Ishikawa (cell line): ENCODE measurements at regions not wholly inside any gene's neighbourhood (a gene's known extent, or its start where the extent isn't known, plus 50 kb on each side); places are given as distances from the start of the nearest gene placed in this dataset.

Experiments
- CEBPB ChIP-seq: IDR thresholded peaks from 2 replicates; pipeline ENCODE4 v1.6.1; 2012
- CREB1 ChIP-seq: IDR thresholded peaks from 2 replicates; pipeline ENCODE4 v1.6.1; 2012; ENCODE audit warnings: low read depth
- EGR1 ChIP-seq: IDR thresholded peaks from 2 replicates; pipeline ENCODE4 v1.6.1; 2012
- EP300 ChIP-seq: IDR thresholded peaks from 2 replicates; pipeline ENCODE4 v1.6.1; 2012; ENCODE audit warnings: borderline replicate concordance
- FOXM1 ChIP-seq: IDR thresholded peaks from 2 replicates; pipeline ENCODE4 v1.6.1; 2012; ENCODE audit warnings: low read depth, borderline replicate concordance
- MAX ChIP-seq: IDR thresholded peaks from 2 replicates; pipeline ENCODE4 v1.6.1; 2012
- NFIC ChIP-seq: IDR thresholded peaks from 2 replicates; pipeline ENCODE4 v1.6.1; 2012
- RAD21 ChIP-seq: IDR thresholded peaks from 2 replicates; pipeline ENCODE4 v1.6.1; 2012; ENCODE audit warnings: low read depth
- TAF1 ChIP-seq: IDR thresholded peaks from 2 replicates; pipeline ENCODE4 v1.6.1; 2012; ENCODE audit warnings: low read depth, mild to moderate bottlenecking
- TCF12 ChIP-seq: IDR thresholded peaks from 2 replicates; pipeline ENCODE4 v1.6.1; 2012; ENCODE audit warnings: low read depth
- TEAD4 ChIP-seq: IDR thresholded peaks from 2 replicates; pipeline ENCODE4 v1.6.1; 2012
- YY1 ChIP-seq: IDR thresholded peaks from 2 replicates; pipeline ENCODE4 v1.6.1; 2012; ENCODE audit warnings: low read depth
- ZBTB7A ChIP-seq: IDR thresholded peaks from 2 replicates; pipeline ENCODE4 v1.6.1; 2012; ENCODE audit warnings: low read depth
- TF ChIP-seq, protein P1 (sequence below): IDR thresholded peaks from 2 replicates; pipeline ENCODE4 v1.6.1; 2012; ENCODE audit warnings: low read depth, mild to moderate bottlenecking
- TF ChIP-seq, protein P2 (sequence below): IDR thresholded peaks from 2 replicates; pipeline ENCODE4 v1.6.1; 2012

DNA sequence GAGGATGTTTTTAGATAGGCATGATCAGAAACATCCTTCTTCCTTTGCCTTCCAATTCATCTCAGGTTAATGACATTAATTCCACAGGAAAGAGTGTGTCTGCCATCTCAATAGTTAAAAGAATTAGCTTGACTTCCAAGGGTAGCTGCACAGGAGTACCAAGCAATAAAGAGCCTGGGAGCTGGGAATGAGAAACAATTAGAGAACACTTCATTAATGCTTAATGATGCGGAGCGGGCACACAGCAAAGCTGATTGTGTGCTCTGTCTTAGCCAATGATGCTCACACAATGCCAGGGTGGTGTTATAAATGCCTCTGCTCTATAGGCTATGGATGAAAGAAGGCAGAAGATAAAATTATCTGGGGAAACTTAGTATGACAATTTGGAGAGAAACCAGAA is 1052.5 kb upstream of the LCORL start:
- 0 out of 2 replicates have a peak, but pooled peaks have one; percentile 16 for TF ChIP-seq TCF12
- TF ChIP-seq EP300 = no peak

GRCh38 chr4:19063662-19064061 is 1042.1 kb upstream of the LCORL start:
- TF ChIP-seq TAF1 (no peak), MAX (no peak), ZBTB7A (no peak), TCF12 (no peak), EP300 (no peak), NFIC (no peak), YY1 (no peak), CEBPB (no peak), EGR1 (no peak), FOXM1 (no peak), TEAD4 (no peak), CREB1 (no peak), RAD21 (no peak)
- TF ChIP-seq, protein P1, sequence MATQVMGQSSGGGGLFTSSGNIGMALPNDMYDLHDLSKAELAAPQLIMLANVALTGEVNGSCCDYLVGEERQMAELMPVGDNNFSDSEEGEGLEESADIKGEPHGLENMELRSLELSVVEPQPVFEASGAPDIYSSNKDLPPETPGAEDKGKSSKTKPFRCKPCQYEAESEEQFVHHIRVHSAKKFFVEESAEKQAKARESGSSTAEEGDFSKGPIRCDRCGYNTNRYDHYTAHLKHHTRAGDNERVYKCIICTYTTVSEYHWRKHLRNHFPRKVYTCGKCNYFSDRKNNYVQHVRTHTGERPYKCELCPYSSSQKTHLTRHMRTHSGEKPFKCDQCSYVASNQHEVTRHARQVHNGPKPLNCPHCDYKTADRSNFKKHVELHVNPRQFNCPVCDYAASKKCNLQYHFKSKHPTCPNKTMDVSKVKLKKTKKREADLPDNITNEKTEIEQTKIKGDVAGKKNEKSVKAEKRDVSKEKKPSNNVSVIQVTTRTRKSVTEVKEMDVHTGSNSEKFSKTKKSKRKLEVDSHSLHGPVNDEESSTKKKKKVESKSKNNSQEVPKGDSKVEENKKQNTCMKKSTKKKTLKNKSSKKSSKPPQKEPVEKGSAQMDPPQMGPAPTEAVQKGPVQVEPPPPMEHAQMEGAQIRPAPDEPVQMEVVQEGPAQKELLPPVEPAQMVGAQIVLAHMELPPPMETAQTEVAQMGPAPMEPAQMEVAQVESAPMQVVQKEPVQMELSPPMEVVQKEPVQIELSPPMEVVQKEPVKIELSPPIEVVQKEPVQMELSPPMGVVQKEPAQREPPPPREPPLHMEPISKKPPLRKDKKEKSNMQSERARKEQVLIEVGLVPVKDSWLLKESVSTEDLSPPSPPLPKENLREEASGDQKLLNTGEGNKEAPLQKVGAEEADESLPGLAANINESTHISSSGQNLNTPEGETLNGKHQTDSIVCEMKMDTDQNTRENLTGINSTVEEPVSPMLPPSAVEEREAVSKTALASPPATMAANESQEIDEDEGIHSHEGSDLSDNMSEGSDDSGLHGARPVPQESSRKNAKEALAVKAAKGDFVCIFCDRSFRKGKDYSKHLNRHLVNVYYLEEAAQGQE = no peak
- TF ChIP-seq, protein P2, sequence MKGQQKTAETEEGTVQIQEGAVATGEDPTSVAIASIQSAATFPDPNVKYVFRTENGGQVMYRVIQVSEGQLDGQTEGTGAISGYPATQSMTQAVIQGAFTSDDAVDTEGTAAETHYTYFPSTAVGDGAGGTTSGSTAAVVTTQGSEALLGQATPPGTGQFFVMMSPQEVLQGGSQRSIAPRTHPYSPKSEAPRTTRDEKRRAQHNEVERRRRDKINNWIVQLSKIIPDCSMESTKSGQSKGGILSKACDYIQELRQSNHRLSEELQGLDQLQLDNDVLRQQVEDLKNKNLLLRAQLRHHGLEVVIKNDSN = no peak

- no peak for TF ChIP-seq TEAD4
- TF ChIP-seq FOXM1 = no peak
- TF ChIP-seq CEBPB = no peak
Observed at GRCh38 chr4:19054916-19055315, 1033.4 kb upstream of the LCORL start.

DNA sequence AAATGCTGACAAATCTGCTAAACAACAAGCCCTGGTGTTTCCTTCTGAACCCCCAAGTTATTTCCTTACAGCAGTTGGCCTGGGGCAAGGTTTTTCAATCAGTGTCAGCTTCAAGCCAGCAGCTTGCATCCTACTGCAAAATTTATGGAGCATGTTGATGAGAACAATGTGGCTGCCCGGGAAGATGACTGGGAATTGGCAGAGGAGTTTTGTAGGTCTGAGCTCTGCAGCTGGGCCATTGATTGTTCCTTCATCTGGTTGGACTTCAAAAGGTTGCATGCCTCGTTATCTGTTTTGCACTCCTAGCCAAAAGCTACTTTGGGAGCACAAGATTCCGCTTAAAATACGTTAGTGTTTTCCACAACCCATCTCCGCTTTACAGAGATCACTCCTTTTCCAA is 1030.3 kb upstream of the LCORL start:
- TF ChIP-seq TAF1 (no peak), TEAD4 (no peak), EGR1 (no peak), CEBPB (no peak), EP300 (no peak), MAX (no peak), RAD21 (no peak), ZBTB7A (no peak), FOXM1 (no peak)

- TF ChIP-seq EGR1 = no peak
- no peak for TF ChIP-seq RAD21
- TF ChIP-seq CEBPB = no peak
- no peak for TF ChIP-seq EP300
- no peak for TF ChIP-seq YY1
- TF ChIP-seq, protein P1 = no peak
- TF ChIP-seq TAF1 = no peak
- TF ChIP-seq TEAD4 = no peak
- TF ChIP-seq NFIC = no peak
- TF ChIP-seq, protein P2 = no peak
- no peak for TF ChIP-seq ZBTB7A
- TF ChIP-seq FOXM1 = no peak
- TF ChIP-seq CREB1 = no peak
- no peak for TF ChIP-seq TCF12
- TF ChIP-seq MAX = no peak
Observed at GRCh38 chr4:19047279-19047880, 1025.8 kb upstream of the LCORL start.

GRCh38 chr4:19039816-19040215 is 1018.3 kb upstream of the LCORL start:
- no peak for TF ChIP-seq ZBTB7A

DNA sequence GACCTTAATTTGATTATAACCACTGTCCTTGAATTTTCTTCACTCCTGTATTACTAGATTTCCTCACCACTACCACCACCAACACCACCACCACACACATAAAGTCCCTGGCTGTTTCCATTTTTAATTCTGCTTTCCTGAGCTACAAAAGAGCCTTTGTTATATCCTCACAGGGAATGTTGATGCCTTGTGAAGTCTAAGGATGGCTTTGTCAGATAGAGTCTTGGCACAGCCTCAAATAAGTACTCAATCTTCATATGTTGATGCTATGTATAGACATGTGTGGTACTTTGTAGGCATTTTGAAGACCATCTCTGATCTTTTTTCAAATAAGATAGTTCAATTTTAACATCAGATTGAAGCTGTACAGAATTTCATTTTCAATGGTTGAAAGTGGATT is 1016.7 kb upstream of the LCORL start:
- TF ChIP-seq TAF1 (no peak), MAX (no peak), CREB1 (no peak), ZBTB7A (no peak), EP300 (no peak), TCF12 (no peak), TEAD4 (no peak), YY1 (no peak), EGR1 (no peak), RAD21 (no peak), CEBPB (no peak), NFIC (no peak)
- TF ChIP-seq, protein P2 = no peak
- TF ChIP-seq, protein P1 = no peak
